Fibroblast of lung (primary cell): ENCODE measurements at regions not wholly inside any gene's neighbourhood (a gene's known extent, or its start where the extent isn't known, plus 50 kb on each side); places are given as distances from the start of the nearest gene placed in this dataset.

Source experiments
- DNase-seq, 2 donors: peaks; one replicate each; pipeline versions ENCODE4 v3.0.0 to v3.0.0-alpha.2; 2010; ENCODE audit warnings: low read depth in 2 of 2
- H2AFZ ChIP-seq: 2 replicates; pipeline ENCODE4 v1.5.1; 2012; ENCODE audit warnings: low read length, control low read depth, inconsistent platforms
- H3K27ac ChIP-seq: 2 replicates; pipeline ENCODE4 v1.5.1; 2011; ENCODE audit warnings: low read length, control low read depth; ENCODE audit not compliant: insufficient read depth
- H3K27me3 ChIP-seq: 2 replicates; pipeline ENCODE4 v1.5.1; 2011; ENCODE audit warnings: mild to moderate bottlenecking, low read length; ENCODE audit not compliant: control insufficient read depth, insufficient read depth
- H3K36me3 ChIP-seq: 2 replicates; pipeline ENCODE4 v1.5.1; 2011; ENCODE audit warnings: low read length; ENCODE audit not compliant: control insufficient read depth, insufficient read depth
- H3K4me1 ChIP-seq: 2 replicates; pipeline ENCODE4 v1.5.1; 2011; ENCODE audit warnings: low read length; ENCODE audit not compliant: control insufficient read depth, insufficient read depth; ENCODE audit errors: extremely low read depth
- H3K4me2 ChIP-seq: 2 replicates; pipeline ENCODE4 v1.5.1; 2011; ENCODE audit warnings: low read length, control low read depth; ENCODE audit not compliant: insufficient read depth; ENCODE audit errors: extremely low read depth
- H3K4me3 ChIP-seq, 4 experiments: fragments of 200-600 bp in 1 of 4; sonication (generic) in 1 of 4; replicated peaks in 1 of 4; 2 replicates each; pipeline ENCODE4 v1.5.1; 2011 to 2016; ENCODE audit warnings: low read length in 4 of 4, low read depth in 3 of 4, mild to moderate bottlenecking in 3 of 4, control low read depth in 2 of 4, inconsistent platforms in 1 of 4, mixed read lengths in 1 of 4; ENCODE audit not compliant: insufficient read depth in 1 of 4; ENCODE audit errors: control extremely low read depth in 1 of 4
- H3K79me2 ChIP-seq: 2 replicates; pipeline ENCODE4 v1.5.1; 2012; ENCODE audit warnings: mild to moderate bottlenecking, low read length, inconsistent platforms; ENCODE audit not compliant: control insufficient read depth, insufficient read depth
- H3K9ac ChIP-seq: 2 replicates; pipeline ENCODE4 v1.5.1; 2011; ENCODE audit warnings: mild to moderate bottlenecking, low read length, control low read depth; ENCODE audit not compliant: insufficient read depth
- H3K9me3 ChIP-seq: 2 replicates; pipeline ENCODE4 v1.5.1; 2012; ENCODE audit warnings: low read depth, low read length; ENCODE audit not compliant: control insufficient read depth, insufficient read depth
- H4K20me1 ChIP-seq: 2 replicates; pipeline ENCODE4 v1.5.1; 2011; ENCODE audit warnings: low read length; ENCODE audit not compliant: control insufficient read depth, insufficient read depth; ENCODE audit errors: extremely low read depth
- CTCF ChIP-seq, 2 donors: IDR thresholded peaks in 1 of 2; conservative IDR thresholded peaks in 1 of 2; 1 replicate in 1 of 2; 2 replicates in 1 of 2; pipeline ENCODE4 v1.5.1; 2011 to 2012; ENCODE audit warnings: low read length in 2 of 2, control low read depth in 1 of 2, inconsistent platforms in 1 of 2, low read depth in 1 of 2, mild to moderate bottlenecking in 1 of 2
- EZH2 ChIP-seq: IDR thresholded peaks from 2 replicates; pipeline ENCODE4 v1.5.1; 2012; ENCODE audit warnings: low read length, control low read depth, mild to moderate bottlenecking; ENCODE audit errors: missing control alignments

- no peak for TF ChIP-seq EZH2
- H3K4me3 ChIP-seq: no peak overlapping the region
- H3K36me3 ChIP-seq: no peaks in the 10 kb centered on the region
- no peaks in the 10 kb centered on the region for H3K79me2 ChIP-seq
- H4K20me1 ChIP-seq: no peaks in the 10 kb centered on the region
- no peak overlapping the region for H3K4me2 ChIP-seq
- H3K4me1 ChIP-seq: no peaks in the 10 kb centered on the region
- H3K27me3 ChIP-seq: no peaks in the 10 kb centered on the region
- DNase-seq: peak in 1 of 2 donors; percentile 59
- no peak overlapping the region for H2AFZ ChIP-seq
- H3K9ac ChIP-seq: no peak overlapping the region
- H3K27ac ChIP-seq: no peak overlapping the region
- no peaks in the 10 kb centered on the region for H3K9me3 ChIP-seq
Measured at GRCh38 chr20:48191200-48191599, 405.9 kb upstream of the SULF2 start.

- DNase-seq: no peak
- Histone ChIP-seq H3K9ac (no peak overlapping the region), H2AFZ (no peak overlapping the region), H3K79me2 (no peaks in the 10 kb centered on the region), H3K9me3 (no peaks in the 10 kb centered on the region), H4K20me1 (no peaks in the 10 kb centered on the region), H3K4me3 (no peak overlapping the region), H3K4me1 (no peaks in the 10 kb centered on the region), H3K36me3 (no peaks in the 10 kb centered on the region), H3K4me2 (no peak overlapping the region), H3K27ac (no peak overlapping the region), H3K27me3 (no peaks in the 10 kb centered on the region)
- no peak for TF ChIP-seq EZH2
- TF ChIP-seq CTCF (conservative IDR thresholded peaks at IDR 0.05 in 1 of 2, IDR thresholded peaks at IDR 0.05 in 1 of 2; ENCODE audit: low read depth in 1 of 2, low read length in 2 of 2): no peak
Measured at GRCh38 chr20:48190757-48191156, 405.5 kb upstream of the SULF2 start.

GRCh38 chr20:48189181-48189580 is 403.9 kb upstream of the SULF2 start:
- Histone ChIP-seq H3K79me2 (no peaks in the 10 kb centered on the region), H3K4me3 (no peak overlapping the region), H3K4me1 (no peaks in the 10 kb centered on the region), H3K4me2 (no peak overlapping the region), H3K9ac (no peak overlapping the region), H3K36me3 (no peaks in the 10 kb centered on the region), H3K27ac (no peak overlapping the region), H3K27me3 (no peaks in the 10 kb centered on the region), H4K20me1 (no peaks in the 10 kb centered on the region), H2AFZ (no peak overlapping the region), H3K9me3 (no peaks in the 10 kb centered on the region)
- TF ChIP-seq CTCF (conservative IDR thresholded peaks at IDR 0.05 in 1 of 2, IDR thresholded peaks at IDR 0.05 in 1 of 2; ENCODE audit: low read depth in 1 of 2, low read length in 2 of 2) (peak in 1 of 2 donors; percentile 17), EZH2 (no peak)
- DNase-seq: peak; percentile 8 to 54

GRCh38 chr20:48187851-48188250 is 402.6 kb upstream of the SULF2 start:
- Histone ChIP-seq H3K9me3 (no peaks in the 10 kb centered on the region), H3K36me3 (no peaks in the 10 kb centered on the region), H3K4me2 (no peak overlapping the region), H3K9ac (no peak overlapping the region), H2AFZ (no peak overlapping the region), H3K27me3 (no peaks in the 10 kb centered on the region), H3K27ac (no peak overlapping the region), H3K79me2 (no peaks in the 10 kb centered on the region), H3K4me3 (no peak overlapping the region), H3K4me1 (no peaks in the 10 kb centered on the region), H4K20me1 (no peaks in the 10 kb centered on the region)
- no peak for TF ChIP-seq CTCF (conservative IDR thresholded peaks at IDR 0.05 in 1 of 2, IDR thresholded peaks at IDR 0.05 in 1 of 2; ENCODE audit: low read depth in 1 of 2, low read length in 2 of 2)
- DNase-seq: peak in 1 of 2 donors; percentile 95
